SW480 (cell line): ENCODE measurements at regions not wholly inside any gene's neighbourhood (a gene's known extent, or its start where the extent isn't known, plus 50 kb on each side); places are given as distances from the start of the nearest gene placed in this dataset.
"Not testable (repeated sequence)": the region's sequence is repeated elsewhere in the genome, so short reads cannot be mapped to it uniquely, and the experiment has no call there.

Source experiments
- DNase-seq: peaks from one replicate; pipeline ENCODE4 v3.0.0-alpha.2; 2016; ENCODE audit warnings: low spot score

DNA sequence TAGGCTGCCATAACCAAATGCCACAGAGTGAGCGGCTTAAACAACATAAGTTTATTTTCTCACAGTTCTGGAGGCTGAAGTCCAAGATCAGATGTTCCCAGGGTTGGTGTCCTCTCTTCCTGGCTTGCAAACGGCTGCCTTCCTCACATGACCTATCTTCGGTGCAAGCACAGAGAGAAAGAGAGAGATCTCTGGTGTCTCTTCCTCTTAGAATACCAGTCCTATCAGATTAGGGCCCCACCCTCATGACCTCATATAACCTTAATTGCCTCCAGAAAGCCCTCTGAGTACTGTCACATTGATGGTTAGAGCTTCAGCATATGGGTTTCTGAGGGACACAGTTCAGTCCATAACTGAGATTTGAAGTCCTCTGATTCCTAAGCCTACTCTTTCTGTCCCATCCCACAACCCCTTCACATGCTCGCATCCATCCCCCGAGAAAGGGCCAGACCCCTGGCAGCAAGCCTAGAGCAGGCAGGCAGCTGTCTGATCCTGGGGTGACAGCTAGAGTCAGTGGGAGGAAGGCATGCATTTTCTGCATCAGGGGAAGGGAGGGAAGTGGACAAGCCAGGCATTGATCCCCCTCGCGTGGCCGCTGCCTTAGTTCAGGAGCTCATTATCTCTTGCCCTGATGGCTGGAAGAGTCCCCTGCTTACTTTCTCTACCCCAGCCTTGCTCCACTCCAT lies 114.1 kb downstream of the FAR1 start:
- no peak for DNase-seq

DNA sequence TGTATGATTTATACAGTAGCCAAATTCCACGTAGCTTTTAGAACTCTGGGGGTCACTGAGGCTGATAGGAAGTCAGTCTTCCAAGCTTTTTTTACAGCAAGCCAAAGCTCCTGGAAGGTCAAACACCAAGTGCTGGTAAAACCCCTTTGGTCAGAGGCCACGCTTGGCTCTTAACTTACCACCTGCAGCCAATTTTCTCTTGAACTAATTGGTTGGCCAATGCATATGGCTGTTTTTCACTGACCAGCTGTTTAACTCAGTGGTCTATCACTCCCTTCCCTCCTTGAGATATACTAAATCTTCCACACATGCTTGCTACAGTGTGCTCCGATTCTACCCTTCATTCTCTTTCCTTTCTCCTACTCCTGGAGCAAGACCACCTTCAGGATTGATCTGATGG lies 116.0 kb downstream of the FAR1 start:
- DNase-seq = no peak

DNA sequence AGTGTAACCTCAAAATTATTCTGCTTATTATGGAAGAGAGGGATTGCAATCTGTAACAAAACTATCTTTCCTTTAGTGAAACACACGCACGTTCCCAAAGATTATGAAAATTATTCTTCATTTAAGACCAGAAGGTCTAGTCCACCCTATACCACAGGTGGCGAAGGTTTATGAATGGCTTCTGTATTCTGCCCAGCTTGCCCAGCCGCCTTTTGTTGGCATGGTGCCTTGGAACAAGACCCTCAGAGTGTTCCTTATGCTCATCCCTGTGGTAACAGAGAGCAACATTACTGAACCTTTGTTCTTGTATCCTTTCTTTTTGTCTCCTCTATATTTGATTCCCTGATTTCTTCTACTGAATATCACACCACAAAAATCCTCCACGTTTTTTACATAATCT lies 116.4 kb downstream of the FAR1 start:
- DNase-seq = no peak

DNA sequence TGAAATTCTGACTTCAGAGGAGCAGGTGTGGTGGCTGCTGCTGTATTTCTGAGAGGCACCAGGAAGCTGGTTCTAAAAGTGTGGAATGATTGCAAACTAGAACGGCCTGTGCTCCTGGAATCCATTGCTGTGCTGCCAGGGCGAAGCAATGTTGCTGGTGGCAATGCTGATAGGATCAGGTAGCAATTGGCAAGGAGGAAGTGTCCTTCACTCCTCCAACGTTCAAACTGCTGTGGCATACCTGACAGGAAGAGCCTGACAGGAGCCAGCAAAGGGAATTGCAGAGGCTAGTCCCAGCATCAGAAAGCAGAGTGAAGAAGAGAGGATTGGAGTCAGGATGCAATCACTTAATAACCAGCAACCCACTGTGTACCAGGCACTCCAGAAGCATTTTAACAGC lies 118.2 kb downstream of the FAR1 start:
- DNase-seq = no peak

DNA sequence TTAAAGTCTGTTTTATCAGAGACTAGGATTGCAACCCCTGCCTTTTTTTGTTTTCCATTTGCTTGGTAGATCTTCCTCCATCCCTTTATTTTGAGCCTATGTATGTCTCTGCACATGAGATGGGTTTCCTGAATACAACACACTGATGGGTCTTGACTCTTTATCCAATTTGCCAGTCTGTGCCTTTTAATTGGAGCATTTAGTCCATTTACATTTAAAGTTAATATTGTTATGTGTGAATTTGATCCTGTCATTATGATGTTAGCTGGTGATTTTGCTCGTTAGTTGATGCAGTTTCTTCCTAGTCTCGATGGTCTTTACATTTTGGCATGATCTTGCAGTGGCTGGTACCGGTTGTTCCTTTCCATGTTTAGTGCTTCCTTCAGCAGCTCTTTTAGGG lies 129.1 kb downstream of the FAR1 start:
- not testable (repeated sequence) for DNase-seq

DNA sequence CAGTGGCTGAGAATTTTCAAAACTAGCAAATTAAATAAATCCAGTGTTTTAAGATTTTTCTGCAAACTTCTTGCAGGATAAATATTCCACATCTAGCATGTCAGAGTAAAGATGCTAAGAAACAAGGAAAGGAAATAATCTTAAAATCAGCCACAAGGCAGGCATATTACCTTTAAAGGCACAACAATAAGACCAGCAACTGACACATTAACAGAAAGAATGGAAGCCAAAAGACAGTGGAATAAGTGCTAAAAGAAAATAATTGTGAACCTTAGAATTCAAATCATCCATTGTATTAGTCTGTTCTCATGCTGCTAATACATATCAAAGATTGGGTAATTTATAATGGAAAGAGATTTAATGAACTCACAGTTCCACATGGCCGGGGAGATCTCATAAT lies 132.4 kb downstream of the FAR1 start:
- no peak for DNase-seq

DNA sequence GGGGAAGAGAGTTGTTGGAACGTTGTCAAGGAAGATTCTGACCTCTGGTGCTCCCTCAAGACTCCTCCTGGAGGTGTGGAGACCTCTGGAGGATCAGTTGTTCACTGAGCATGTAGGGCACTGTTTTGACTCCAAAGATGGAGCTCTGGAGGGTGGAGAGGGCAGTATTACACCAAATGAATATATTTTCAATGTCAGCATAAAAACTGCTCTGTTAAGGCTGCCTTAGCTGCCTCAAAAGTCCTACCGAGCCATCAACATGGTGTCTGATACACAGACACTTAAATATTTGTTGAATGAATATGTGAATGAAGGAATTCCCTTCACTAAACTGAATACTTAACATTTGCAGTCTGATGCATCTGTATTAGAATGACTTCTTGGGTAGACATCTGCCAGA lies 144.2 kb upstream of the SPON1 start:
- no peak for DNase-seq

DNA sequence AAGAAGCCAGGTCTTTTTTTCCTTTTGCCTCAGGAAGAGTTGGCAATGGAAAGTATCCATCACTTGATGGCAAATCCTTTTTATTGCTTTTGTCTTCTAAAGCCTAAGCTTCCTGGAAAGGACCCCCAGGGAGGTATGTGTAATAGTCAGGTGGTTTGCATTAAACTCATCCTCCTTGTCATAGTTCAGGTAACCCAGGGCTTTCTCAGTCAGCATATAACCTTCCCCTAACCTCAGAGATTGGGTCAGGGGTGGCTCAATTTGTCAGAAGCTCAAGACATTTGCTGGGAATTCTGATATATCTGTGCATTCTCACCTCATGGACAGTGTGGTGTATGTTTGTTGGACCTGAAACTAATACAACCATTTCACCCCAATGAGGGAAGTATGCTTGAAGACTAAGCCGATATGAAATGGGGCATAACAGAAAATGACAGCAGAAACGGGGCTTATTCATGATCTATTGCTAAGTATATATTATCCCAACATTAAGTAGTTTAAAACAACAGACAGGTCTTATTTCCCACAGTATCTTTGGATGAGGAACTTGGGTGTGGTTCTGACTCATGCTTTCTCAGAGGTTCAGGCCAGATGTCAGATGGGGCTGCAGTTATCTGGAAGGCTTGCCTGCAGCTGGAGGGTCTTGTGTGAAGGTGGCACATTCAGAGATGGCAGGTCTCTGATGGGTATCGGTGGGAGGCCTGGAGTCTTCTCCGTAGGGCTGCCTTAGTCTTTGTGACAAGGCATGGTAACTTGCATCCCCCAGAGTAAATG lies 135.8 kb upstream of the SPON1 start:
- peak; percentile 47 for DNase-seq

DNA sequence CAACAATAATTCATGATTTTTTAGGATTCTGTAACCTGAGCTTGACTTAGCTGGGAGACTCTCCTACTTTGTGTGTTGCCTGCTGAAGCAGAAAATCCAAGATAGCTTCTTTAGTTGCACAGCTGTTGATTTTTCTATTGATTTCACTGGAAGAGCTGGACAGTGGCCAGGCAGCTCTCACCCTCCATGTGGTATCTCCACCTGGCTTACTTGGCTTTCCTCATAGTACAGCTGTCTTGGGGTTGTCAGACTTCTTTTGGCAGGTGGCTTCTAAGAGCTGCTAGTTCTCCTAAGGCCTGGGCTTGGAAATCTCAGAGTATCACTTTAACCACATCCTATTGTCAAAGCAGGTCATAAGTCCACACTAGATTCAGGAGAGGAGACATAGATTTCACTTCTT lies 130.8 kb upstream of the SPON1 start:
- DNase-seq = no peak

DNA sequence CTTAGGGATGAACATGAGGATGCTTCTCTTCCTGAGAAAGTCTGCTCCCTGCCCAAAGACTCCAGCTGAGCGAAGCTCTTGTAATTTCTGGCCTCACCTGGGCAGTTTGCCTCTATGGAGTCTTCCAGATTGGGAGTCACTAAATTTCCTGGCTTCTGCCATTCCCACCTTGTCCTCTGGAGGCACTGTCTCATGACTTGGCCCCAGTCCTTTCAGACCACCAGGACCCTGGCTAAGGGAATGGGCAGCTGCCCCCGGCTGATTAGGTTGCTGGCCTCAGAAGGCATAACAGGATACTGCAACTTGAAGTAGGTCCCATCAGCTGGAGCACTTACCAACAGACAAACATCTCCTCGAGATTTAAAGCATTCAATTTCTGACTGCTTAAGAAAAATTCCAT lies 128.1 kb upstream of the SPON1 start:
- DNase-seq = no peak

DNA sequence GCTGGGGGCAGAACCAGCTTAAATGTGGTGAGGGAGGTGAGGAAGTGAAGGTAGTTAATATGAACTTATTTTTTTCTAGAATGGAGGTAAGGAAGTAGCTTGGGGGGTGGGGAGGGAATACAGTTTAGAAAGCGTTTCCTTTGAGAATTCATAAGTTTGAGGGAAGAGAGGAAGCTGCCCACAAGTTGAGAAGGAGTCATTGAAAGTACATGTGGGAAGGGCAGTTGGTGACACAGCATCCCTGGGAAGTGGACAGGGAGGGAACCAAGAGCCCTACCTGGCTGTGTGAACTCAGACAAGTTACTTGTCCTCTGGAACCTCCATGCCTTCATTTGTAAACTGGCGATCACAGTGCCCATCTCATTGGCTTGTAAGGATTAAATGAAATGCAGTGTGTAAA lies 125.9 kb upstream of the SPON1 start:
- DNase-seq = no peak

DNA sequence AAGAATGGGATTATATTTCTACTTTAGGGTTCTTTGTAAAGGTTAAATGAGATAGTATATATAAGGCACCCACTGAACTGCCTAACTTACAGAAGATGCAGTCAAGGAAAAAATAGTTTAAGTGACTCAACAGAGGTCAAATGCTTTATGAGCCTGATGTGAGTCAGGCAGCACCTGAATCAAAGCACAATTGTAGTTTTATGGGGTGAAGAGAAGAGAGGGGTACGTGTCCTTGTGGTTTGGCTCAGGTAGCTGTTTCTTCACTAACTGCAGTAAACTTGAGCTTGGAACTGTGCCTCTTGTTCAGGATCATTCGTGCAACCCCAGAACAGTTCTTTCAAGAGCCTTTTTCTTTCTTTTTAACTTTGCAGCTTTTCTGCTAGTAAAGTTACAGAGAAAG lies 125.2 kb upstream of the SPON1 start:
- DNase-seq = peak; percentile 55

DNA sequence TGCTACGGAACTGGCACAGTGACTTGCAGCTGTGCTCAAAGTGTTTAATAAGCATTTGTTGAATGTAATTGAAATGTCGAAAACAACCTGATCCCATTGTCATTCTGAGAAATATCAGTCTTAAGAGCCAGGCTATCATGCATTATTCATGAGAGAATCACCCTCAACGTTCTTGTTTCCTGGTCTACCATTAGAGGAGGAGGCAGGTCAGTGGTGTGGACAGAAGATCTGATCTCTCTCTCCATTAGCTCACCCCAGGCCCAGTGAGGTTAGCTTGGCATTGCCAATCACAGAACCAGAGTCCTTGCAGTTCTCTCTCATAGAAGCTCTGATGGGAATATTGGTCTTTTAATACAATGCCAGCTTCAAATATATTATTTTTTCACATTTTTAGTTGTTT lies 121.1 kb upstream of the SPON1 start:
- no peak for DNase-seq

DNA sequence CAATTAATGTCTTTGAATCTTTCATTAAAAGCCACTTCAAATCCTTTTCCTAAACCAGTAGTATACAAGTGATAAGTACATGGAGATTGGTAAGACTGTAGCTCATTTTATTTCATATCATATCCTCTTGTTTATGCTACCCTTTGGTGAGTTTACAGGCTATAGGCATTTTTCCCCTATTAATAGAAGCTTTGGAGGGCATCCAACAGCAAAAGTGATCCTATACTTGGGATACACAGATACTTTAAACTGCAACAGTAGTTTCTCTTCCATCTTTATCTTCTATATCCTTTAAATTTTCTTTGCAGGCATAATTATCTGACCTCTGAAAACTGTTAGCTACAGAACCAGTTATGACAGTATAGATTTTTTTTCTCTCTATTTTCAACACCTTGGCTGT lies 114.5 kb upstream of the SPON1 start:
- DNase-seq = no peak

DNA sequence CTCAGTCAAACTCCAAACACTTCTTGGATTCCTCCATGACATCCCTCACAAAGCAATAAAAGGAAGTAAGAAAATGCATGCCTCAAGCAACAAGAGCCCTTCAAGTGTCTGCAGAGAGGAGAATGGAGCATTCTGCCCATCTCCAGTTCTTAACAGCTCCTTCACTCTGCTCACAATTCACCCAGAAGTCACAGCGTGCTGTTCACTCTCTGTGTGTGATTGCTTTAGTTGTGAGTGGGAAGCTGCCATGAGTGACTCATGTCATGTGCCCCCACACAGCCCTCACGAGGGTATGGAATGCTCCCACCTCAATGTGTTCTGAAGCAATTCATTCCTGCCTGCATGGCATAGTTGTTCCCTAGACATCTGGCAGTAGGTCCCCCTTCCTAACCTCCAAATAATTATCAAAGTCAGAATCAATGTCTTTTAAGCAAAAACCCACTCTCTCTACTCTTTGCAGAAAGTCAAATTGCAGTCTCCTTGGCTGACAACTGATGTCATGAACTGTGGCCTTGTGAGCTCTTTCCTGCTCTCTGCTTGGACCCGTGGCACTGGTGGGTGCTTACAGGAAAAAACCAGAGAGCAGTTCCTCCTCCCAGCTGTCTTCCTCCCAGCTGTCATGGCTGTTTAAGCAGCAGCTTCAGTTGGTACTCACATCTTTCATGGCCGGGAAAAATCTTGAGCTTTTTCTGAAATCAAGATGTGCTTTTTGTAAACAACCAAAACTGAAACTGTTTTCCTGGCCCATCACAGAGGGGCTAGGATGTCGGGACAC lies 112.1 kb upstream of the SPON1 start:
- no peak for DNase-seq

DNA sequence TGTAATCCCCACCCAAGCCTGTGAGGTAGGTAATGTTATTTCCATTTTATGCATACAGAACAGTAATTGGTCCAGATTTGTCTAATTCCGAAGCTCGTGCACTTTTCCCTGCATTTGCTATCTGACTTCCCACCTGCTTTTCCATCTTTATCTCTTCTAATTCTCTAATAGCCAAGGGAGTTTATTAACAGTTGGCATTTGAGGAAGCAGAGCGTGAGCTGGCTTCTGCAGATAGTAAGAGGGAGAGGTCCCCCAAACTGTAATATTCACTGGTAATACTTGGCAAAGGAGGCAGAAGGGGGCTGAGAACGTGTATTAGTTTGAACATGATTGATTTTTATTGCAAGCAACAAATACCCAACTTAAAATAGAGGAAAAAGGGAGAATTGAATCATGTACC lies 110.8 kb upstream of the SPON1 start:
- no peak for DNase-seq

DNA sequence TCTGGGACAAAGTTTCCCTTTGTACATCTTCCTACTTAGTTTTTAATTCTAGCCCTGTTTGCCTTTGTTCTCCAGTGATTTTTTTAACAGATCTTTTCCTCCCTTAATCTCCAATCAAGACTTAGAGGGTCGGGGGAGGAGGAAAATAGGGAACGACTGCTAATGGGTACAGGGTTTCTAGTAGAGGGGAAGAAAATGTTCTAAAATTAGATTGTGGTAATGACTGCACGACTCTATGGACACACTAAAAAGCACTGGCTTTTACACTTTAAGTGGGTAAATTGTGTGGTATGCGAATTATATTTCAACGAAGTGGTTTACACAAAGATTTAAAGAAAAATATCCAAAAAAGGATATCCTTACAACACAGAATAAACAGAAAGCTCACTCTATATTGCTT lies 110.0 kb upstream of the SPON1 start:
- DNase-seq = no peak

DNA sequence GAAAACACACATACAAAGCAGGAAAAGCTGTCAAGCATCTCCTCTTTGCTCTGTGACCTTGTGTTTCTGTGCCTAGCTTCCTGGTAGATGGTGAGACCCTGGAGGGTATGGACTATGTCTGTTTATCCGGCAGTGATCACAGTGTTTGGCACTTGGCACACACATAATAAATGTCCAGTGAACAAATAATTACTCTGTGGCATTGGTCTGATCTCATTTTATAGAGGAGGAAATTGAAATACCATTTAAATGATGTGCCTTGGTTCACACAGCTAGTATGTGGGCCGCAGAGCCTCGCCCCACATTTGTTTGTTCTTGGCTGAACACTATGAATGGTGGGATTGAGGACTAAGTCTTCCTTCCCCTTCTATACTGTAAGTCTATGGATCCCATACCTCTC lies 104.7 kb upstream of the SPON1 start:
- DNase-seq = no peak

DNA sequence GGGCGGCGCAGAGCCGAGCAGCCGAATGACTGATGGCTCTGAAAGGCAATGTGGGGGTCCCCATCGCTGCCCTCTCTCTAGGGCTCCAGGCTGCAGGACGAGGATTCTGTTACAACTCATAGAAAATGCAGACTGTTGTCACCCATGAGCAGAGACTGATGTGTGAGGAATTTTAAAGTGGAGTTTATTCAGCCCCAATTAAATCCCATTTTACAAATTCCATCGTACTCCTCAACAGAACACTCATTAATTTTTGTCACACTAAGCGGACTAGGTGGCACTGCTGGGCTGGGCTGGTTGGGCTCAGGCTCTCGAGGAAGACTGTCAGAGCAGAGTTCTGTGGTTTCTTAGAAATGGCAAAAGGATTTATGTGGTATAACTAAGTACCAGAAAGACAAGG lies 102.6 kb upstream of the SPON1 start:
- DNase-seq = no peak

DNA sequence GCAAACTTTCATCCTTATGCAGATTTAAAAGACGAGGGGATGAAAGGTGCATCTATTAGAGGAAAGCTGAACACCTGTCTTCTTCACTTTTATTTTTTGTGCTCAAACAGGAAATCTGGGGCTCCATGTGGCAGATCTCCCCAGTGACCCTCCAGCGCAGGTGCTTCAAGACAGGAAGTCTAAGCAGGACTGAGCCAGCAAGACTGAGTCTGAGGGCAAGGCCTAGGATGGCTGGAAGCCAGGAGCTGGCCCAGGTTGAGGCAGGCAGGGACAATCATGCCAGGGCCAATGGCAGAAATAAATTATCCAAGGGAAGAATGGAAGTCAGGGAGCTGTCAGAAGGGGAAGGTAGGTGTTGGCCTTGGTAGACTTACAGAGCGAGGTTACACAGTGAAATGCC lies 101.1 kb upstream of the SPON1 start:
- no peak for DNase-seq

DNA sequence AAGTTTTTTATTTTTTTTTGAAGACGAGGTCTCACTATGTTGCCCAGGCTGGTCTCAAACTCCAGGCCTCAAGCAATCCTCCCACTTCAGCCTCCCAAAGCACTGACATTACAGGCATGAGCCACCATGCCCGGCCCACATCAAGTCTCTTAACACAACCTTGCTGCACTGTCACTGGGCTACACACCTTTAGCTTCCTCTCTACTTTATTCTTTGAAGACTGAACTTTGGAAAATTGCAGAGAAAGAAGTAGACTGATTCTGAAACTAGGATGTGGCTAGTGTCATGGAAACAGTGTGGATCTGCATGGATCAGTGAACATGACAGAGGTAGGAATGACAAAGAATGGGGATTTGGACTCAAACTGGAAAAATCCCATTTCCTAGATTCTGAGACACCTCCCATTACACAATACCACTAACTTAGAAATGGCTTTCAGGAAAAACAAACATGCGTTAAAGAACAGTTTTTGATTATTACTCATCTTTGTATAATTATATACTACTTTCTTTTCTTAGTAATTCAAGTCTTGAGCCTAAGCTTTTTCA lies 99.6 kb upstream of the SPON1 start:
- DNase-seq = no peak

DNA sequence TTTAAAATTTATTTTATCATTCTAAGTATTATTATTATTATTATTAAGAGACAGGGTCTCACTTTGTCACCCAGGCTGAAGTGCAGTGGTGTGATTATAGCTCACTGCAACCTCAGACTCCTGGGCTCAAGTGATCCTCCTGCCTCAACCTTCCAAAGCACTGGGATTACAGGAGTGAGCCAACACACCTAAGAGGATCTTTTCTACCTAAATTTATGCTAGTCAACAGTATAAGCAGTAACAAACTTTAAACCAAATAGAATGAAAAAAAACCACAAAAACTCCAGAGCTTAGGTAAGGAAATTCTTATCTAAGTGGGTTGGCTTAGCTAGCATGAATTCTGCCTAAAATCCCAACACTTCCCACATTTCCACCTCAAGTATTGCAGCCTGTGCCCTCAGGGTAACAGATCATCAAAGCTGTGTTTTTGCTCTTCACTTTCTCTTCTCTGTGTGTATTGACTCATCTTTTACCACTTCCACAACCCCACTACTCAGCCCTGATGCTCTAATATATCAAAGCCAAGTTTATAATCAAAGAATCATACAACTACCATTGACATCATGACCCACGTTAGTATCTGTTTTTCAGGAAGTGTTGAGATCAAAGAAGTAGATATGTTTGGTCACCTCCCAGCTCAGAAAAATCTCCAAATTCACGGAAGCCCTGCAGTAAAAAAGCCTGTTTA lies 93.7 kb upstream of the SPON1 start:
- DNase-seq = peak; percentile 74
